HG03558 (cell line): ENCODE measurements at regions not wholly inside any gene's neighbourhood (a gene's known extent, or its start where the extent isn't known, plus 50 kb on each side); places are given as distances from the start of the nearest gene placed in this dataset.
"Not testable (repeated sequence)": the region's sequence is repeated elsewhere in the genome, so short reads cannot be mapped to it uniquely, and the experiment has no call there.

Source experiments
- ATAC-seq: cut with Tn5 transposase; IDR thresholded peaks from one replicate; pipeline ENCODE4 v1.9.1; 2021; ENCODE audit warnings: moderate number of reproducible peaks; ENCODE audit not compliant: unreplicated experiment; ENCODE audit errors: extremely low read depth

- ATAC-seq = no peak
Observed at GRCh38 chr12:118534003-118534402, 157.6 kb downstream of the SUDS3 start.

DNA sequence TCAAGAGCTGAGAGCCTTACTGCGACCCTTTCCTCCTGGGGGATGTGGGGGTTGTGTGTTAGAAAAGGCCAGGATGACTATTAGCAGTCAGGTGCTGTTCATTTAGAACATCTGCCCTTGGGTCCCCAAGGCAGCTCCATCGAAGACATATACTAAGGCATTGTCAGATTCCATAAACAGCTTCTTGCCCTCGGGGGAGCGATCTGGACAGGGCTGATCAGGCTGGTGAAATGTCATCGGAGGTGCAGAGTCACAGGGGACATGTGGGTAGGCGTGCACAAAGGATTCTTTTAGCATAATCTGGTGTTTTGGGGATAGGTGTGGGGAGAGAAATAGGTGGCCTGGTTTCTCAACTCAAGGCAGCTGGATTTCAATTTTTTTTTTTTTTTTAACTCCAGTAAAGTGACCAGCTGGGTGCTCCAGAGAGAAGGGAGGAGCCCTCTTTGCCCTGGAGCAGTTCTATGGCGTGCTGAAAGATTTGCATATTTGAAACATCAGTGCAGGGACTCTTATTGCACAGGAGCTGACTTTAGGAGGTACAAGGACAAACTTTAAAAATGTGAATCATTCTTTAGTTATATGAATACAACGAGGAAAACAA, 160.1 kb downstream of the SUDS3 start:
- no peak for ATAC-seq

GRCh38 chr12:118537481-118537917, 161.1 kb downstream of the SUDS3 start:
- ATAC-seq = no peak

DNA sequence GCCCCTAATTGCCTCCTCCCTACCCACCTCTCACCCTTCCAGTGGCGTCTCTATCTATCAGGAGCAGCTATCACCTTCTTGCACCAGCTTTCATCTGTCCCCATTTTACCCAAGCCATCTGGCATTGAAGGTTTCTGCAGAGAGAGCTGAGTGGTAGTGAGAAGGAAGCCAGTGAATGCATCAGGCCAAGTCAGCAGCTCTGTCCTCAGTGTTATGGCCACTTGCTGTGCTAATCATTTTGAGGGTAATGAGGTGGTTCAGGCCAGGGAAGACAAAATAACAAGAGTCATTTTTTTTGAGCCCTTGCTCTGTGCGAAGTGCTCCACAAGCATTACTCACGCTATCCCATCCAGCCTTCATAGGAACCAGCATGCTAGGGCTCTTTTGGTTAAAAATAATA, 164.7 kb downstream of the SUDS3 start:
- ATAC-seq = no peak

GRCh38 chr12:118541934-118542333, 165.6 kb downstream of the SUDS3 start:
- ATAC-seq = no peak

DNA sequence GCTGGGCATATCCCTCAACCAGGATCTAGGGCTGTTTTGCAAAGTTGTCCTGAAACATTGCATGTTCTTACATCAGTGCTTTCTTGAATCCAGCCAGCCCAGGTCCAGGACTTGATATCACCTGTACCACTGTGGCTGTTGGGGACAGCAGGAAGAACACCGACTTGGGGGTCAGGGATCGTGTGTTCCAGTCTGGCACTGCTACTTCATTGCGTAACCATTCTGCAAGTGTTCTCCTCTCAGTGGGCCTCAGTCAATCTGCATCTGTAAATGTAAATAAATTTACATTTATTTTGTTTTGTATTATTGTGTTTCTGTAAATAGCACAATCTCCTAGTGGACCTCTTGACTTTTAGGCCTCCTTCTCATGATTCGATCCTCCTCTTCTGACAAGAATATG, 167.3 kb downstream of the SUDS3 start:
- ATAC-seq = no peak

DNA sequence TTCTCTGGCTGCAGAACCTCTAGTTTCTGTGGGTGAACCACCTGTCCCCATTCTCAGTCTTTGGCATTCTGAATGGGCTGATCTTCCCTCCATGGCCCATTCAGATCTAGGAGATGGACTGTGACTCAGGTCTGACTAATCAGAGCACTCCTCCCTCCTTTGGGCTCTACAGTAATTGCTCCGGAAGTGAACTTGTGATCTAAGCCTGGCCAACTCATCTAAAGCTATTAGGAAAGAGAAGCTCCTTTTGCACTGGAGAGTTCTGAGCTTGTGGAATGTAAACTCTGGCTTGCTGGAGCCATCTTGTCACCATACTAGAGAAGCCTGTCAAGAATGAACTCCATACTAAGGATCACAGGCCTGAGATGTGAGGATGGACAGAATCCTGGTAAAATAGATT, 168.2 kb downstream of the SUDS3 start:
- no peak for ATAC-seq

- not testable (repeated sequence) for ATAC-seq
Observed at GRCh38 chr12:118547606-118548005, 171.3 kb downstream of the SUDS3 start.

- ATAC-seq = no peak
Observed at GRCh38 chr12:118548887-118549509, 172.6 kb downstream of the SUDS3 start.

- ATAC-seq = no peak
Observed at GRCh38 chr12:118549510-118549980, 173.2 kb downstream of the SUDS3 start.

- no peak for ATAC-seq
Observed at GRCh38 chr12:118553856-118554504, 177.6 kb downstream of the SUDS3 start.

GRCh38 chr12:118558941-118559340, 182.6 kb downstream of the SUDS3 start:
- no peak for ATAC-seq

- no peak for ATAC-seq
Observed at GRCh38 chr12:118560733-118561132, 184.4 kb downstream of the SUDS3 start.

DNA sequence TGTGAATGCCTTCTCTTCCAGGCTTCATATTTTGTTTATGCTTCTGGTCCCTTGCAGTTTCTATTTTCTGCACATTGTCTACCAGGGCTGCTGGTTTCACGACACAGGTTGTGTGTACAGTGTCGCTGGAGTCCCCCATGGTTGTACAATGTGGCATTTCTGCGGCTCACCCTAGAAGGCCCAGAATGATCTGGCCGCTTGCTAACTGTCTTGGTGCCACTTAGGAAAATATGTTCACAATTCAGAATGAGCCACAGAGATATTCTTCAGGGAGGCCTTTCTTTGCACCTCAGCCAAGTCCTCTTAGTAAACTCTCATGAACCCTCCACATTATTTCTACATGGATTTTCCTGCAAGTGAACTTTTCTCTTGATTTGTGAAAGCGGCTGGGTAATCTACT, 195.4 kb downstream of the SUDS3 start:
- no peak for ATAC-seq

GRCh38 chr12:118574288-118574687, 197.9 kb downstream of the SUDS3 start:
- no peak for ATAC-seq

- no peak for ATAC-seq
Observed at GRCh38 chr12:118575730-118576129, 199.4 kb downstream of the SUDS3 start.

- ATAC-seq = no peak
Observed at GRCh38 chr12:118581371-118581770, 205.0 kb downstream of the SUDS3 start.

- no peak for ATAC-seq
Observed at GRCh38 chr12:118582863-118583262, 206.5 kb downstream of the SUDS3 start.

DNA sequence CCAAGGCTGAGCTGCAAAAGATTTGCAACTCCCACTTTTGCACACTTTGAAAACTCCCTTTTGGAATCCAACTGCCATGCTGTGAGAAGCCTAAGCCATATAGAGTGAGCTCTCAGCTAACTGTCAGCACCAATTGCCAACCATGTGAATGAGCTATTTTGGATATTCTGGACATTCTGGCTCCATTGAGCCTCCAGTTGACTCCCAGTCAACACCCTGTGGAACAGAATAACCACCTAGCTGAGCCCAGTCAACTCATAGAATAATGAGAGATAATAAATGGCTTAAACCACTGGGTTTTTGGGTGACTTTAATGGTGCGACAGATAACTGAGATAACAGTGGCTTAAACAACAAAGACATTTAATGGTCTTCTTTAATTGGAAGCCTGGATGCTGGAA, 210.1 kb downstream of the SUDS3 start:
- no peak for ATAC-seq

GRCh38 chr12:118589162-118589561, 212.8 kb downstream of the SUDS3 start:
- ATAC-seq = no peak

DNA sequence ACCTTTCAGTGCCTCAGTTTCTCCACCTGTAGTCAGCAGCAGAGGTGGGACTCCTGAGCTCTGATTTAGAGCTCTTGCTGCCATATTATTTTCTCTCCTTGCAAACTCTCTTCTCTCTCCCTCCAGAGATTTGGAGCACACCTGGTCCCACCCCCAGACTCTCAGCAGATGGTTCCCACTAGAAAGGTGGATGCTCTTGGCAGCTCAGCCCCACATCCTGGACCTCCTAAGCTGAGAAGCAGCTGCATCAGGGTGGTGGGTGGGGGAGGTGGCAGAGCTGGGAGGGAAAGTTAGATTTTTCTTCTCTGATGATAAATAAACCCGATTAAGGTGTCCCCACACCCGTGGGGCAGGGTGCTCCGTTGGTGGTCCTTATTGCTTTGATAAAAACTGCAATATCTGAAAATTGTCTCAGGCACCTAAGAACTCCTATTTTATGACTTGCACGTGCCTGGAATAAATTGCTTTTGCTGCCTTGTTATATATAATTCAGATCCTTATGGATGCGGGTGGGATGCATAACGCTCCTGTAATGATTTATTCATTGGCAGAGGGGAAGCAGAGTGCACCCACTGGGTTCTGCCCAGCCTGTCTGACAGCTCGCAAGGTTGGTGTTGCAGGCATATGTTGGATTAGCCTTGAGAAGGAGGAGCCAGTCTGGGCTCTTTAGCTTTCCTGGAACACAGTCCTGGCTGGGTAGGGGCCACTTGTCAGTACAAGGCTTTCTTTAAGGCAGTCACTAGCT, 214.2 kb downstream of the SUDS3 start:
- ATAC-seq = no peak
